Pancreas (tissue), 10 donors: ENCODE measurements at regions not wholly inside any gene's neighbourhood (a gene's known extent, or its start where the extent isn't known, plus 50 kb on each side); places are given as distances from the start of the nearest gene placed in this dataset.
A peak's percentile ranks its signal among the peaks of the same experiment; 100 is the strongest.

ENCODE experiments used
- ATAC-seq, 4 donors: fragments of 200-7000 bp; cut with Tn5 transposase; one replicate each; pipeline versions ENCODE4 v1.8.0 to v1.9.1; 2020; ENCODE audit warnings: mild to moderate bottlenecking in 4 of 4, moderate library complexity in 4 of 4
- DNase-seq, 6 donors: peaks; one replicate each; pipeline ENCODE4 v3.0.0-alpha.2; 2020
- FAIRE-seq: peaks from 2 replicates; lab custom pipeline; 2012; peaks lifted over from hg19 to GRCh38; lab: Jason Lieb, UNC
- H3K27ac ChIP-seq, 4 donors: fragments of 200-600 bp; sonication (generic); 1 replicate in 3 of 4; 2 replicates in 1 of 4; pipeline versions ENCODE4 v1.5.0 to v1.8.0; 2020
- H3K27me3 ChIP-seq, 4 donors: fragments of 200-600 bp; one replicate each; pipeline ENCODE4 v1.8.0; 2021
- H3K36me3 ChIP-seq, 3 donors: fragments of 200-600 bp; sonication (generic) in 1 of 3; one replicate each; pipeline versions ENCODE4 v1.5.0 to v1.8.0; 2020 to 2021
- H3K4me1 ChIP-seq, 3 donors: fragments of 200-600 bp; one replicate each; pipeline ENCODE4 v1.8.0; 2021
- H3K4me3 ChIP-seq, 4 donors: fragments of 200-600 bp; sonication (generic) in 2 of 4; one replicate each; pipeline versions ENCODE4 v1.5.0 to v1.8.0; 2020 to 2021
- H3K9me3 ChIP-seq, 4 donors: fragments of 200-600 bp; one replicate each; pipeline ENCODE4 v1.8.0; 2021
- WGBS, 2 donors: extraction: QIAGEN DNeasy Blood & Tissue Kit; methylation state at CpG; one replicate each; pipeline ENCODE4 v1.1.7; 2013; 5-methylcytosine and 5-hydroxymethylcytosine counted together
- intact Hi-C, 3 donors: fragments of 100-400 bp; cut with DNase I; formaldehyde crosslinking; loops; one replicate each; pipeline versions ENCODE4 v1.11.1 to v1.14.2; 2022
- TF ChIP-seq, protein P1 (sequence below), 4 donors: fragments of 200-600 bp; sonication (generic) in 3 of 4; IDR thresholded peaks; one replicate each; pipeline versions ENCODE4 v1.5.0 to v1.8.0; 2021; ENCODE audit warnings: antibody characterized with exemption in 4 of 4
- donor health status: healthy with polysubstance abuse.
- donor health status: DM: no; HTN: no; CAD: no; lungs with moderate emphysema.
- donor health status: DM: no; HTN: no; CAD: no.
- donor health status: control.
- donor health status: control.
- donor health status: Bipolar disorder and iron deficiency.
- donor health status: DM: yes; HTN: yes; CAD: no.
- donor health status: DM: no; HTN: no; CAD: no.
- donor health status: DM: no; HTN: no; CAD: no.
- donor health status: DM: yes; HTN: yes; CAD: no.

DNA sequence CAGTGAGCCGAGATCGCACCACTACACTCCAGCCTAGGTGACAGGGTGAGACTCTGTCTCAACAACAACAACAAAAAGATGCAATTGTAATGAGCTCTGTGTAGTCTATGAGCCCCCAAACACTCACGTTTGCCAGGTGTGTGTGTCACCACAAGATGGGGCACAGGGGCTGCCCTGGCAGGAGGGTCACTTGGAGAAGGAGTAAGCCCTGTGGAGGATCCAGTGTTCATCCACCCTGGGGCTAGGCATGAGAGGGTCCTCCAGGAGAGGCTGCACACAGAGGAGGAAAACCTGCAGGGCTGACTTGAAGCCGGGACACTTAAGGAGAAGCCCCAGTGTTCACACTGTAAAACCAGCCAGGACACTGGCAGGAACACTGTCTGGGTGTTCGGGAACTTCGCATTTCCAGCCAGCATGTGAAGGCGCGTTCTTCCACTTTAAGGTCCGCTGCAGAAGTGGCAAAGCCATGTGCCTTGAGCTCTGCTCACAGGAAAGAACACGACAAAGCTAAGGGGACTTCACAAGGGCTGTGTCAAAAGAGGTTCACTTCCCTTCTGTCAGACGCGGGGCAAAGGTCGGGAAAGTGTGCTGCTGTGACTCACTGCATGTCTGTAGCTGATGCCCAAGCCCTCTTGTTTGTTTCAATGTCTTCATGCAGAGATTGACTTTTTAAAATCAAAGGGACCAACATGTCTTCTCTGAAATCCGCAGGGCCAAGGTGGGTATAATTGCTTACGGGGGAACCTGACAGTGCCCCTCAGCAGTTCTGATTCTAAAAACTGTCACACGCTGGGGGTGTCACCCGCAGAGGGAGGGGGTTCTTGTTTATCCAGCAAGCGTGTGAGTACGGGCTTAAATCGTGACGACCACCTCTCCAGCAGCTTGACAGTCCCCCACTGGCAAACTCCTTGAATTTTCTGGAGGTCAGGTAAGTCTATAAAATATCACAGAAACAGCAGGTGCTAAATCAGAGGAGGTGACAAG, 102.8 kb downstream of the RIPK4 start:
- H3K27ac ChIP-seq = no peak overlapping the region
- DNase-seq = peak in 1 of 6 donors; percentile 52
- ATAC-seq = peak in 3 of 4 donors; percentile 60 to 82 (median 77)

DNA sequence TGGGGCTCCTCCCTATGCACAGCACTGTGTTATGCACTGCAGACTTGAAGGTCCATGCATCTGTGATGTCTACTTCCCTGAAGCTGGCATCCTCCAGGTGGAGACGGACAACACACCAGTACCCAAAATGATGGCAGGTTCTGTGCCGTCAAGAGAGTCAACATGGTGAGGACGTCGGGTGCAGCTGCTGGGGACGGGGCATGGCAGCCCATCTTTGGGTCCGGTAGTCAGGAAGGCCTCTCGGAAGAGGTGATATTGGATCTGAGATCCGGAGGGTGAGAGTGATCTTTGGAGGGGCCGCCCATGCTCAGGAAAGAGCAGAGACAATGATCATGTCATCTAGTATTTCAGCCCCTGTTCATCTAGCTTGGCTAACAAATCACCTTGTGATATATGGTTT, 104.1 kb downstream of the RIPK4 start:
- whole genome bisulfite sequencing, 2 donors = 82 to 91% methylated on average over 9 of the region's 9 CpGs
- FAIRE-seq (no peak), DNase-seq (peak in 1 of 6 donors; percentile 21), ATAC-seq (no peak)
- Histone ChIP-seq H3K36me3 (no peaks in the 10 kb centered on the region), H3K4me1 (peaks cover 0 to 5% (median 0%) of the 10 kb centered on the region in 3 donors), H3K27me3 (no peaks in the 10 kb centered on the region), H3K4me3 (no peak overlapping the region), H3K27ac (no peak overlapping the region), H3K9me3 (no peaks in the 10 kb centered on the region)
- intact Hi-C loops = no loop called here
- TF ChIP-seq, protein P1, sequence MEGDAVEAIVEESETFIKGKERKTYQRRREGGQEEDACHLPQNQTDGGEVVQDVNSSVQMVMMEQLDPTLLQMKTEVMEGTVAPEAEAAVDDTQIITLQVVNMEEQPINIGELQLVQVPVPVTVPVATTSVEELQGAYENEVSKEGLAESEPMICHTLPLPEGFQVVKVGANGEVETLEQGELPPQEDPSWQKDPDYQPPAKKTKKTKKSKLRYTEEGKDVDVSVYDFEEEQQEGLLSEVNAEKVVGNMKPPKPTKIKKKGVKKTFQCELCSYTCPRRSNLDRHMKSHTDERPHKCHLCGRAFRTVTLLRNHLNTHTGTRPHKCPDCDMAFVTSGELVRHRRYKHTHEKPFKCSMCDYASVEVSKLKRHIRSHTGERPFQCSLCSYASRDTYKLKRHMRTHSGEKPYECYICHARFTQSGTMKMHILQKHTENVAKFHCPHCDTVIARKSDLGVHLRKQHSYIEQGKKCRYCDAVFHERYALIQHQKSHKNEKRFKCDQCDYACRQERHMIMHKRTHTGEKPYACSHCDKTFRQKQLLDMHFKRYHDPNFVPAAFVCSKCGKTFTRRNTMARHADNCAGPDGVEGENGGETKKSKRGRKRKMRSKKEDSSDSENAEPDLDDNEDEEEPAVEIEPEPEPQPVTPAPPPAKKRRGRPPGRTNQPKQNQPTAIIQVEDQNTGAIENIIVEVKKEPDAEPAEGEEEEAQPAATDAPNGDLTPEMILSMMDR (IDR thresholded peaks at IDR 0.05) = no peak

More for the DNA sequence above, 102.8 kb downstream of the RIPK4 start:
- Histone ChIP-seq H3K4me3 (no peak overlapping the region), H3K9me3 (no peaks in the 10 kb centered on the region), H3K4me1 (peaks cover 0 to 5% (median 0%) of the 10 kb centered on the region in 3 donors), H3K36me3 (no peaks in the 10 kb centered on the region), H3K27me3 (no peaks in the 10 kb centered on the region)
- FAIRE-seq = no peak
- WGBS, 2 donors = 74 to 75% methylated on average over 21 of the region's 21 CpGs
- intact Hi-C loops = no loop called here
- TF ChIP-seq, protein P1 (IDR thresholded peaks at IDR 0.05) = no peak

DNA sequence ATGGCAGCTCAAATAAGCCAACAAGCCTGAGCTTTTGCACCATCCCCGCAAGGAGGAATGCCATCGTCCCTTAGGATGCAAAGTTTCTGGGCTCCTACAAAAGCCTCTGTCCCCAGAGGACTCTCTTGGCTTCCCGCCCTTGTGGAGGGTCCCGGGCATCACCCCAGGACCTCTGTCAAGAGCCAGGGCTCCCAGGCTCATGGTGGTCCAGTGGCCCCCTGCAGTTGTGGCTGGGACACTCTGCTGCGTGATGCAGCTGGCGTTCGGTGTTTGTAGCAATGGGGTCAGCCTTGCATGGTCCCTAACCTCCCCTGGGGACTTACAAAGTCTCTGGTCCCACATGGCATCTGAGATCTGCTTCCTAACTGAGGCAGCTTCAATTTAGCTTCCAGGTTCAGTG, 104.7 kb downstream of the RIPK4 start:
- H3K4me1 ChIP-seq = peaks cover 0 to 5% (median 0%) of the 10 kb centered on the region in 3 donors
- no peak for ATAC-seq
- no peaks in the 10 kb centered on the region for H3K27me3 ChIP-seq
- H3K9me3 ChIP-seq = no peaks in the 10 kb centered on the region
- H3K36me3 ChIP-seq = no peaks in the 10 kb centered on the region
- intact Hi-C loops = no loop called here
- DNase-seq = peak in 1 of 6 donors; percentile 49
- 83 to 89% methylated on average over 7 of the region's 7 CpGs for WGBS, 2 donors
- no peak for FAIRE-seq
- H3K27ac ChIP-seq = no peak overlapping the region
- TF ChIP-seq, protein P1 (IDR thresholded peaks at IDR 0.05) = no peak
- H3K4me3 ChIP-seq = no peak overlapping the region

DNA sequence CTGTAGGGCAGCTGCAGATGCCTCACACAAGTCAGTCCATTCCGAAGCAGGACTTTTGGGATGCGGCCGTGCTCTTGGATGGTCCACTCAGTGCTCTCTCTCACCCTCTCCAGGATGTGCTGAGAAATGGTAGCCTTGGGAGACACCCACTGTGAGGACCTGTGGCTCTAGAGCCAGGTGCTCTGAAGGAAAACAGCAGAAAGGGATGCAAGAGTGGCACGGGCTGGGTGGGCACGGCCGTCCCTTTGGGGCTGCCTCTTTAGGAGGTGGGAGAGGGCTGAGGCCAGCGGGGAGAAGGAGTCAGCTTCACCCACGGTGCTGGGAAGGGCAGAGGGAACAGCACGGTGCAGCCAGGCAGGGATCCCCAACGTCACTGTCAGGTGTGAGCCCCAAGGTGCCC, 106.1 kb downstream of the RIPK4 start:
- H3K4me3 ChIP-seq = no peak overlapping the region
- FAIRE-seq (no peak), DNase-seq (no peak), ATAC-seq (no peak)
- intact Hi-C loops = no loop called here
- TF ChIP-seq, protein P1 (IDR thresholded peaks at IDR 0.05) = no peak
- WGBS, 2 donors = 64 to 74% methylated on average over 10 of the region's 10 CpGs
- no peaks in the 10 kb centered on the region for H3K9me3 ChIP-seq
- H3K27ac ChIP-seq = no peak overlapping the region
- no peaks in the 10 kb centered on the region for H3K27me3 ChIP-seq
- H3K36me3 ChIP-seq = no peaks in the 10 kb centered on the region
- peaks cover 0 to 5% (median 0%) of the 10 kb centered on the region in 3 donors for H3K4me1 ChIP-seq
